Neural cell (in vitro differentiated cells): ENCODE measurements at regions not wholly inside any gene's neighbourhood (a gene's known extent, or its start where the extent isn't known, plus 50 kb on each side); places are given as distances from the start of the nearest gene placed in this dataset.

Source experiments
- EP300 ChIP-seq: fragments of 450-650 bp; conservative IDR thresholded peaks from 2 replicates; pipeline ENCODE4 v1.6.1; 2014; ENCODE audit warnings: antibody characterized with exemption, mild to moderate bottlenecking, moderate library complexity; ENCODE audit not compliant: poor library complexity, severe bottlenecking
- EZH2 ChIP-seq: fragments of 200-600, 300-800 bp; shearing (Covaris generic), sonication (generic); IDR thresholded peaks from 2 replicates; pipeline ENCODE4 v1.6.1; 2014; ENCODE audit warnings: antibody characterized with exemption, low read length, borderline replicate concordance, mild to moderate bottlenecking; ENCODE audit not compliant: insufficient read depth, poor library complexity, severe bottlenecking
- POLR2AphosphoS5 ChIP-seq: IDR thresholded peaks from 2 replicates; pipeline ENCODE4 v1.6.1; 2012
- RAD21 ChIP-seq: fragments of 450-650 bp; conservative IDR thresholded peaks from 2 replicates; pipeline ENCODE4 v1.6.1; 2014; ENCODE audit warnings: antibody characterized with exemption, mild to moderate bottlenecking, moderate library complexity
- SMC3 ChIP-seq: fragments of 450-650 bp; conservative IDR thresholded peaks from 2 replicates; pipeline ENCODE4 v1.6.1; 2014; ENCODE audit warnings: antibody characterized with exemption, mild to moderate bottlenecking, moderate library complexity; ENCODE audit not compliant: poor library complexity
- TF ChIP-seq, protein P1 (sequence below): fragments of 450-650 bp; IDR thresholded peaks from 2 replicates; pipeline ENCODE4 v1.5.1; 2014; ENCODE audit warnings: antibody characterized with exemption, mild to moderate bottlenecking, moderate library complexity; ENCODE audit not compliant: poor library complexity, severe bottlenecking
- TF ChIP-seq, protein P2 (sequence below): IDR thresholded peaks from 2 replicates; pipeline ENCODE4 v1.6.1; 2012; ENCODE audit warnings: borderline replicate concordance

DNA sequence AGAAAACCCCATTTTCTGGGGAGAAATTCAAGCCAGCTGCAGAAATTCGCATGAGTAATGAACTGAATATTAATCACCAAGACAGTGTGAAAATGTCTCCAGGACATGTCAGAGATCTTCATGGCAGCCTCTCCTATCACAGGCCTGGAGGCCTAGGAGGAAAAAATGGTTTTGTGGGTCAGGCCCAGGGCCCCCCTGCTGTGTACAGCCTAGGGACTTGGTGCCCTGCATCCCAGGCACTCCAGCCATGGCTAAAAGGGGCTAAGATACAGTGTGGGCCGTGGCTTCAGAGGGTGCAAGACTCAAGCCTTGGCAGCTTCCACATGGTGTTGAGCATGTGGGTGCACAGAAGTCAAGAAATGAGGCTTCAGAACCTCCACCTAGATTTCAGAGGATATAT lies 185.9 kb upstream of the GATB start:
- TF ChIP-seq EP300 (no peak), EZH2 (no peak), RAD21 (no peak), POLR2AphosphoS5 (no peak), SMC3 (no peak)
- TF ChIP-seq, protein P1, sequence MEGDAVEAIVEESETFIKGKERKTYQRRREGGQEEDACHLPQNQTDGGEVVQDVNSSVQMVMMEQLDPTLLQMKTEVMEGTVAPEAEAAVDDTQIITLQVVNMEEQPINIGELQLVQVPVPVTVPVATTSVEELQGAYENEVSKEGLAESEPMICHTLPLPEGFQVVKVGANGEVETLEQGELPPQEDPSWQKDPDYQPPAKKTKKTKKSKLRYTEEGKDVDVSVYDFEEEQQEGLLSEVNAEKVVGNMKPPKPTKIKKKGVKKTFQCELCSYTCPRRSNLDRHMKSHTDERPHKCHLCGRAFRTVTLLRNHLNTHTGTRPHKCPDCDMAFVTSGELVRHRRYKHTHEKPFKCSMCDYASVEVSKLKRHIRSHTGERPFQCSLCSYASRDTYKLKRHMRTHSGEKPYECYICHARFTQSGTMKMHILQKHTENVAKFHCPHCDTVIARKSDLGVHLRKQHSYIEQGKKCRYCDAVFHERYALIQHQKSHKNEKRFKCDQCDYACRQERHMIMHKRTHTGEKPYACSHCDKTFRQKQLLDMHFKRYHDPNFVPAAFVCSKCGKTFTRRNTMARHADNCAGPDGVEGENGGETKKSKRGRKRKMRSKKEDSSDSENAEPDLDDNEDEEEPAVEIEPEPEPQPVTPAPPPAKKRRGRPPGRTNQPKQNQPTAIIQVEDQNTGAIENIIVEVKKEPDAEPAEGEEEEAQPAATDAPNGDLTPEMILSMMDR: no peak
- TF ChIP-seq, protein P2, sequence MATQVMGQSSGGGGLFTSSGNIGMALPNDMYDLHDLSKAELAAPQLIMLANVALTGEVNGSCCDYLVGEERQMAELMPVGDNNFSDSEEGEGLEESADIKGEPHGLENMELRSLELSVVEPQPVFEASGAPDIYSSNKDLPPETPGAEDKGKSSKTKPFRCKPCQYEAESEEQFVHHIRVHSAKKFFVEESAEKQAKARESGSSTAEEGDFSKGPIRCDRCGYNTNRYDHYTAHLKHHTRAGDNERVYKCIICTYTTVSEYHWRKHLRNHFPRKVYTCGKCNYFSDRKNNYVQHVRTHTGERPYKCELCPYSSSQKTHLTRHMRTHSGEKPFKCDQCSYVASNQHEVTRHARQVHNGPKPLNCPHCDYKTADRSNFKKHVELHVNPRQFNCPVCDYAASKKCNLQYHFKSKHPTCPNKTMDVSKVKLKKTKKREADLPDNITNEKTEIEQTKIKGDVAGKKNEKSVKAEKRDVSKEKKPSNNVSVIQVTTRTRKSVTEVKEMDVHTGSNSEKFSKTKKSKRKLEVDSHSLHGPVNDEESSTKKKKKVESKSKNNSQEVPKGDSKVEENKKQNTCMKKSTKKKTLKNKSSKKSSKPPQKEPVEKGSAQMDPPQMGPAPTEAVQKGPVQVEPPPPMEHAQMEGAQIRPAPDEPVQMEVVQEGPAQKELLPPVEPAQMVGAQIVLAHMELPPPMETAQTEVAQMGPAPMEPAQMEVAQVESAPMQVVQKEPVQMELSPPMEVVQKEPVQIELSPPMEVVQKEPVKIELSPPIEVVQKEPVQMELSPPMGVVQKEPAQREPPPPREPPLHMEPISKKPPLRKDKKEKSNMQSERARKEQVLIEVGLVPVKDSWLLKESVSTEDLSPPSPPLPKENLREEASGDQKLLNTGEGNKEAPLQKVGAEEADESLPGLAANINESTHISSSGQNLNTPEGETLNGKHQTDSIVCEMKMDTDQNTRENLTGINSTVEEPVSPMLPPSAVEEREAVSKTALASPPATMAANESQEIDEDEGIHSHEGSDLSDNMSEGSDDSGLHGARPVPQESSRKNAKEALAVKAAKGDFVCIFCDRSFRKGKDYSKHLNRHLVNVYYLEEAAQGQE: no peak
